ENCODE measurements at regions not wholly inside any gene's neighbourhood (a gene's known extent, or its start where the extent isn't known, plus 50 kb on each side); places are given as distances from the start of the nearest gene placed in this dataset.

DNA sequence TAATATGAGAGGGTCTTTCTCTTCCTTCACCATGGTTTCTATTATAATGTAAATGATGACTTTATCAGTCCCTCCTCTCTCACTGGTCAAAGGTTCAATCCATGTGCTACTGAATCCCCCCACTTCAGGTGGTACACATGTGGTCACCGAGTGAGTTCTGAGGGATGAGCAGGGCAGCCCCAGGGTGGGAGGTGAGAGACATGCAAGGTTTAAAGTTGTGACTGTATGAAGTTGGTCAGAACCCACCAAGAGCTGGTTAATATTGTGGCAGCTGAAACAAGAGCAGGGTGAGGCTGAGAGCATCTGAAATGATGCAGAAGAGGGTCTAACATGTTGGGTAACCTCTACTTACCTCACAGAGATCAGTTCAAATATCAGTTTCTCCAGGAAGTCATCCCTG lies 444.7 kb upstream of the FBXO33 start:
- no peaks in the 10 kb centered on the region for H3K27me3 ChIP-seq (ENCODE audit: insufficient read depth, low read length)
- H3K4me3 ChIP-seq (ENCODE audit: low read length in 2 of 2), result no peak overlapping the region
- intact Hi-C loops (cut with micrococcal nuclease), result no loop called here
- no peaks in the 10 kb centered on the region for H3K36me3 ChIP-seq (ENCODE audit: insufficient read depth, low read length)
- DNase-seq, result no peak
- H3K27ac Mint-ChIP-seq, result no peak overlapping the region
- H3K36me3 Mint-ChIP-seq, result no peaks in the 10 kb centered on the region
- H3K9me3 ChIP-seq (ENCODE audit: control insufficient read depth in 1 of 2, low read length in 2 of 2), result no peaks in the 10 kb centered on the region
- no peaks in the 10 kb centered on the region for H3K4me1 ChIP-seq (ENCODE audit: insufficient read depth, low read length)
- H3K27ac ChIP-seq (ENCODE audit: low read depth, low read length), result no peak overlapping the region
- H3K27me3 Mint-ChIP-seq, result no peaks in the 10 kb centered on the region
- POLR2A ChIA-PET (ENCODE audit: partially characterized antibody), result no interaction called here
- H3K9me3 Mint-ChIP-seq, result peaks cover 0 to 7% (median 0%) of the 10 kb centered on the region in 8 donors
- no peaks in the 10 kb centered on the region for H3K4me1 Mint-ChIP-seq
- H3K4me3 Mint-ChIP-seq, result no peak overlapping the region
- CTCF ChIA-PET (ENCODE audit: partially characterized antibody), result no interaction called here

- H3K36me3 ChIP-seq (ENCODE audit: insufficient read depth, low read length), result no peaks in the 10 kb centered on the region
- H3K4me1 ChIP-seq (ENCODE audit: insufficient read depth, low read length), result no peaks in the 10 kb centered on the region
- H3K27me3 Mint-ChIP-seq, result no peaks in the 10 kb centered on the region
- no peak overlapping the region for H3K27ac ChIP-seq (ENCODE audit: low read depth, low read length)
- no peaks in the 10 kb centered on the region for H3K36me3 Mint-ChIP-seq
- no peaks in the 10 kb centered on the region for H3K4me1 Mint-ChIP-seq
- no peak overlapping the region for H3K4me3 ChIP-seq (ENCODE audit: low read length in 2 of 2)
- no peak overlapping the region for H3K4me3 Mint-ChIP-seq
- H3K27me3 ChIP-seq (ENCODE audit: insufficient read depth, low read length), result no peaks in the 10 kb centered on the region
- ChIA-PET CTCF (ENCODE audit: partially characterized antibody) (no interaction called here), POLR2A (ENCODE audit: partially characterized antibody) (no interaction called here)
- intact Hi-C loops (cut with micrococcal nuclease), result no loop called here
- DNase-seq, result no peak
- no peak overlapping the region for H3K27ac Mint-ChIP-seq
- H3K9me3 Mint-ChIP-seq, result peaks cover 0 to 11% (median 2%) of the 10 kb centered on the region in 8 donors
- H3K9me3 ChIP-seq (ENCODE audit: control insufficient read depth in 1 of 2, low read length in 2 of 2), result no peaks in the 10 kb centered on the region
Observed at GRCh38 chr14:39875028-39875427, 442.8 kb upstream of the FBXO33 start.

GRCh38 chr14:39873791-39874190 lies 441.6 kb upstream of the FBXO33 start:
- ChIA-PET POLR2A (ENCODE audit: partially characterized antibody) (no interaction called here), CTCF (ENCODE audit: partially characterized antibody) (no interaction called here)
- intact Hi-C loops (cut with micrococcal nuclease), result no loop called here
- H3K27ac Mint-ChIP-seq, result no peak overlapping the region
- Histone ChIP-seq H3K27me3 (ENCODE audit: insufficient read depth, low read length) (no peaks in the 10 kb centered on the region), H3K36me3 (ENCODE audit: insufficient read depth, low read length) (no peaks in the 10 kb centered on the region), H3K4me1 (ENCODE audit: insufficient read depth, low read length) (no peaks in the 10 kb centered on the region), H3K9me3 (ENCODE audit: control insufficient read depth in 1 of 2, low read length in 2 of 2) (no peaks in the 10 kb centered on the region), H3K27ac (ENCODE audit: low read depth, low read length) (no peak overlapping the region), H3K4me3 (ENCODE audit: low read length in 2 of 2) (no peak overlapping the region)
- H3K9me3 Mint-ChIP-seq, result peaks cover 0 to 11% (median 2%) of the 10 kb centered on the region in 8 donors
- DNase-seq, result no peak
- H3K27me3 Mint-ChIP-seq, result no peaks in the 10 kb centered on the region
- no peaks in the 10 kb centered on the region for H3K4me1 Mint-ChIP-seq
- no peaks in the 10 kb centered on the region for H3K36me3 Mint-ChIP-seq
- no peak overlapping the region for H3K4me3 Mint-ChIP-seq

GRCh38 chr14:39868949-39869348 lies 436.7 kb upstream of the FBXO33 start:
- Mint-ChIP-seq H3K4me3 (no peak overlapping the region), H3K27me3 (no peaks in the 10 kb centered on the region), H3K9me3 (peaks cover 0 to 10% (median 2%) of the 10 kb centered on the region in 8 donors), H3K27ac (no peak overlapping the region), H3K4me1 (no peaks in the 10 kb centered on the region), H3K36me3 (no peaks in the 10 kb centered on the region)
- no peaks in the 10 kb centered on the region for H3K27me3 ChIP-seq (ENCODE audit: insufficient read depth, low read length)
- H3K4me3 ChIP-seq (ENCODE audit: low read length in 2 of 2), result no peak overlapping the region
- no peaks in the 10 kb centered on the region for H3K9me3 ChIP-seq (ENCODE audit: control insufficient read depth in 1 of 2, low read length in 2 of 2)
- H3K27ac ChIP-seq (ENCODE audit: low read depth, low read length), result no peak overlapping the region
- DNase-seq, result no peak
- intact Hi-C loops (cut with micrococcal nuclease), result no loop called here
- H3K4me1 ChIP-seq (ENCODE audit: insufficient read depth, low read length), result no peaks in the 10 kb centered on the region
- no peaks in the 10 kb centered on the region for H3K36me3 ChIP-seq (ENCODE audit: insufficient read depth, low read length)
- CTCF ChIA-PET (ENCODE audit: partially characterized antibody), result no interaction called here
- POLR2A ChIA-PET (ENCODE audit: partially characterized antibody), result no interaction called here

DNA sequence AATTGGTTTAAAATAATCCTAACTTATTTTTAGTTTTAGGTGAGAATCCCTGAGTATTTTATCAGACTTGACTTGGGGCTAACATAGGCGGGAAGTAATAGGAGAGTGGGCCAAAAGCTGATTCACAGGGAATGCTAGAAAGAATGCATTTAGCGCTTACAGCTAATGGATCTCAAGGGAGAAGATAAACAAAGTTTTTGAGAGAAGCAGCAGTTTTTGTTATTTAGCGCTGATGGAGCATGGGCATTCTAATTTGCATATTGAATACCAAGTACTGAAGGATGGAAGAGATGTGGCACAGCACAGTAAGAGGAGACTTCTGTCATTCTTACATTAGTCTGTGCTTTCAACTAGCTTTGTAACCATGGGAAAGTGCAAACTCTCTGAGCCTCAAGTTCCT lies 436.0 kb upstream of the FBXO33 start:
- intact Hi-C loops (cut with micrococcal nuclease), result no loop called here
- H3K4me3 ChIP-seq (ENCODE audit: low read length in 2 of 2), result no peak overlapping the region
- no peaks in the 10 kb centered on the region for H3K36me3 ChIP-seq (ENCODE audit: insufficient read depth, low read length)
- Mint-ChIP-seq H3K4me1 (no peaks in the 10 kb centered on the region), H3K9me3 (peaks cover 0 to 10% (median 2%) of the 10 kb centered on the region in 8 donors), H3K27ac (no peak overlapping the region), H3K27me3 (no peaks in the 10 kb centered on the region), H3K36me3 (no peaks in the 10 kb centered on the region), H3K4me3 (no peak overlapping the region)
- POLR2A ChIA-PET (ENCODE audit: partially characterized antibody), result no interaction called here
- H3K9me3 ChIP-seq (ENCODE audit: control insufficient read depth in 1 of 2, low read length in 2 of 2), result no peaks in the 10 kb centered on the region
- no peak overlapping the region for H3K27ac ChIP-seq (ENCODE audit: low read depth, low read length)
- CTCF ChIA-PET (ENCODE audit: partially characterized antibody), result no interaction called here
- DNase-seq, result no peak
- no peaks in the 10 kb centered on the region for H3K4me1 ChIP-seq (ENCODE audit: insufficient read depth, low read length)
- no peaks in the 10 kb centered on the region for H3K27me3 ChIP-seq (ENCODE audit: insufficient read depth, low read length)

GRCh38 chr14:39863441-39863840 lies 431.2 kb upstream of the FBXO33 start:
- Mint-ChIP-seq H3K27ac (no peak overlapping the region), H3K36me3 (no peaks in the 10 kb centered on the region), H3K9me3 (peaks cover 0 to 3% (median 0%) of the 10 kb centered on the region in 8 donors), H3K4me1 (no peaks in the 10 kb centered on the region), H3K4me3 (no peak overlapping the region), H3K27me3 (no peaks in the 10 kb centered on the region)
- CTCF ChIA-PET (ENCODE audit: partially characterized antibody), result no interaction called here
- Histone ChIP-seq H3K4me1 (ENCODE audit: insufficient read depth, low read length) (no peaks in the 10 kb centered on the region), H3K27me3 (ENCODE audit: insufficient read depth, low read length) (no peaks in the 10 kb centered on the region), H3K9me3 (ENCODE audit: control insufficient read depth in 1 of 2, low read length in 2 of 2) (no peaks in the 10 kb centered on the region), H3K27ac (ENCODE audit: low read depth, low read length) (no peak overlapping the region), H3K4me3 (ENCODE audit: low read length in 2 of 2) (no peak overlapping the region), H3K36me3 (ENCODE audit: insufficient read depth, low read length) (no peaks in the 10 kb centered on the region)
- POLR2A ChIA-PET (ENCODE audit: partially characterized antibody), result no interaction called here
- intact Hi-C loops (cut with micrococcal nuclease), result no loop called here
- no peak for DNase-seq

DNA sequence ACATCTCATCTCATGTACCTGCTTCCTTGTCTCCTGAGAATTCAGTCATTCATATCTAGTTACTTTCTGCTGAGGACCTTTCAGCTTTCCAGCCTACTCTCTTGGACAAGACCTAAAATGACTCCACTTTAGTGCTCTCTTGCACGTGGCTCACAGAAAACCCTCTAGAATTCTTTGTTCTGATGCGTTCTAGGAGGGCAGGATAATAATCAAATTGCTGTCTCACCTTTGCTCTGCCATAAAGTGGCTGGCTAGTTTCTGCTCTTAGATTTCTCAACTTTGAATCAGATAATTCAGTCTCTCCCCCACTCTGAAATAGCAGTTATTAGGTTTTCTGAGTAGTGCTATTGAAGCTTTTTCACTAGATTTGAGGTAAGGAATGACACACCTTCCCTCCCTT lies 429.5 kb upstream of the FBXO33 start:
- H3K4me3 ChIP-seq (ENCODE audit: low read length in 2 of 2), result no peak overlapping the region
- no peaks in the 10 kb centered on the region for H3K27me3 ChIP-seq (ENCODE audit: insufficient read depth, low read length)
- Mint-ChIP-seq H3K4me3 (no peak overlapping the region), H3K9me3 (peaks cover 0 to 4% (median 2%) of the 10 kb centered on the region in 8 donors), H3K27me3 (no peaks in the 10 kb centered on the region), H3K4me1 (peaks cover 0 to 1% (median 0%) of the 10 kb centered on the region in 4 donors), H3K36me3 (no peaks in the 10 kb centered on the region), H3K27ac (no peak overlapping the region)
- H3K36me3 ChIP-seq (ENCODE audit: insufficient read depth, low read length), result no peaks in the 10 kb centered on the region
- no peak overlapping the region for H3K27ac ChIP-seq (ENCODE audit: low read depth, low read length)
- DNase-seq, result no peak
- intact Hi-C loops (cut with micrococcal nuclease), result no loop called here
- CTCF ChIA-PET (ENCODE audit: partially characterized antibody), result no interaction called here
- POLR2A ChIA-PET (ENCODE audit: partially characterized antibody), result no interaction called here
- no peaks in the 10 kb centered on the region for H3K9me3 ChIP-seq (ENCODE audit: control insufficient read depth in 1 of 2, low read length in 2 of 2)
- H3K4me1 ChIP-seq (ENCODE audit: insufficient read depth, low read length), result no peaks in the 10 kb centered on the region

GRCh38 chr14:39861229-39861600 lies 429.0 kb upstream of the FBXO33 start:
- intact Hi-C loops (cut with micrococcal nuclease), result no loop called here
- Histone ChIP-seq H3K27ac (ENCODE audit: low read depth, low read length) (no peak overlapping the region), H3K4me1 (ENCODE audit: insufficient read depth, low read length) (no peaks in the 10 kb centered on the region), H3K27me3 (ENCODE audit: insufficient read depth, low read length) (no peaks in the 10 kb centered on the region), H3K4me3 (ENCODE audit: low read length in 2 of 2) (no peak overlapping the region), H3K9me3 (ENCODE audit: control insufficient read depth in 1 of 2, low read length in 2 of 2) (no peaks in the 10 kb centered on the region), H3K36me3 (ENCODE audit: insufficient read depth, low read length) (no peaks in the 10 kb centered on the region)
- no peak for DNase-seq
- Mint-ChIP-seq H3K27me3 (no peaks in the 10 kb centered on the region), H3K4me3 (no peak overlapping the region), H3K27ac (no peak overlapping the region), H3K4me1 (peaks cover 0 to 1% (median 0%) of the 10 kb centered on the region in 4 donors), H3K9me3 (peaks cover 0 to 4% (median under 1%) of the 10 kb centered on the region in 8 donors), H3K36me3 (no peaks in the 10 kb centered on the region)
- ChIA-PET CTCF (ENCODE audit: partially characterized antibody) (no interaction called here), POLR2A (ENCODE audit: partially characterized antibody) (no interaction called here)

All from CD4-positive, alpha-beta memory T cell (primary cell).